GM12892 (cell line): ENCODE measurements at regions not wholly inside any gene's neighbourhood (a gene's known extent, or its start where the extent isn't known, plus 50 kb on each side); places are given as distances from the start of the nearest gene placed in this dataset.

Source experiments
- POLR2A ChIP-seq: IDR thresholded peaks from 2 replicates; pipeline ENCODE4 v1.6.1; 2011; ENCODE audit warnings: low read depth, low read length, control low read depth
- POLR2AphosphoS5 ChIP-seq: IDR thresholded peaks from 2 replicates; pipeline ENCODE4 v1.6.1; 2011; ENCODE audit warnings: low read depth, low read length, control low read depth
- TAF1 ChIP-seq: IDR thresholded peaks from 2 replicates; pipeline ENCODE4 v1.6.1; 2011; ENCODE audit warnings: low read depth, mild to moderate bottlenecking, control low read depth, low read length, borderline replicate concordance

DNA sequence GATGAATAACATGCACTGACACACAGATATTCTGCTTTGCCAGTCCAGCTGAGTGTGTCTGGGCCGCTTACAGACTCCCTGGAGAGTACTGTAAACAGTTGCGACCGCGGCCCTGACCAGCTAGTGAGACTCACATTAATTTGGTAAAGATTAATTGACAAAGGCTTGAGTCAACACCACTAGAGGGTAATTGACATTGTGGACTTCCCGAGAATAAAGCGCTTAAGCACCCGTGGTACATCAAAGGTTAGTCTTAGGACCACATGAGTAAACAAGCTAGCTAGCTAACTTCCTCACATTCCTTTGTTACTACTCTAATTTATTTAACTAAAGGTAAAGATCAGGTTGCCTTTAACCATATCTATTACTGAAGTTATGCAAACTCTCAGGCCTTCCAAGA, 624.4 kb upstream of the ARGLU1 start:
- TF ChIP-seq POLR2A (no peak), POLR2AphosphoS5 (no peak), TAF1 (no peak)
